Suprapubic skin (tissue), 3 donors: ENCODE measurements at regions not wholly inside any gene's neighbourhood (a gene's known extent, or its start where the extent isn't known, plus 50 kb on each side); places are given as distances from the start of the nearest gene placed in this dataset.

Experiments used
- POLR2A ChIP-seq, 2 donors: fragments of 450-650 bp; IDR thresholded peaks; one replicate each; pipeline ENCODE4 v1.6.1; 2017; ENCODE audit warnings: antibody characterized with exemption in 2 of 2, mild to moderate bottlenecking in 2 of 2, moderate library complexity in 2 of 2
- TF ChIP-seq, protein P1 (sequence below), 2 donors: fragments of 200-600 bp in 1 of 2; fragments of 450-650 bp in 1 of 2; sonication (generic) in 1 of 2; IDR thresholded peaks; one replicate each; pipeline ENCODE4 v1.5.1; 2016 to 2019; ENCODE audit warnings: antibody characterized with exemption in 2 of 2, mild to moderate bottlenecking in 1 of 2, moderate library complexity in 1 of 2

DNA sequence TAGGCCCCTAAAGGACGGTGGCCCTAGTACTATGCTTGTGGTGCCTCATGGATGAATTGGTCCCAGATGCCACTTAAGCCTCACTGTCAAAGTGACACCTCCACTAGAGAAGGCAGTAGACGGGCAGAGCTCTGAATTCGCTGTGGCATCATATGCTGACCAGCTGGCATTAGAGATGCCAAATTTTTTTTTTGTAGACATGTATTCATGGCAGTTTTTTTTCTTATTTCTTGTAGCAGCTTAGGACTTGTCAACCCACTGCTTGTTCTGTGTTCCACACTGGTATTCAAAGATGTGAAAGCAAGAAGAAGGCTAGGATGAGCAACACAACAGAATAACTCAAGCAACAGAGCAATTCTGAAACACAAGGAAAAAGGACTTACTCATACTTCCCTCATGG is 212.5 kb downstream of the DLEU7 start:
- no peak for TF ChIP-seq POLR2A (IDR thresholded peaks at IDR 0.05)
- TF ChIP-seq, protein P1, sequence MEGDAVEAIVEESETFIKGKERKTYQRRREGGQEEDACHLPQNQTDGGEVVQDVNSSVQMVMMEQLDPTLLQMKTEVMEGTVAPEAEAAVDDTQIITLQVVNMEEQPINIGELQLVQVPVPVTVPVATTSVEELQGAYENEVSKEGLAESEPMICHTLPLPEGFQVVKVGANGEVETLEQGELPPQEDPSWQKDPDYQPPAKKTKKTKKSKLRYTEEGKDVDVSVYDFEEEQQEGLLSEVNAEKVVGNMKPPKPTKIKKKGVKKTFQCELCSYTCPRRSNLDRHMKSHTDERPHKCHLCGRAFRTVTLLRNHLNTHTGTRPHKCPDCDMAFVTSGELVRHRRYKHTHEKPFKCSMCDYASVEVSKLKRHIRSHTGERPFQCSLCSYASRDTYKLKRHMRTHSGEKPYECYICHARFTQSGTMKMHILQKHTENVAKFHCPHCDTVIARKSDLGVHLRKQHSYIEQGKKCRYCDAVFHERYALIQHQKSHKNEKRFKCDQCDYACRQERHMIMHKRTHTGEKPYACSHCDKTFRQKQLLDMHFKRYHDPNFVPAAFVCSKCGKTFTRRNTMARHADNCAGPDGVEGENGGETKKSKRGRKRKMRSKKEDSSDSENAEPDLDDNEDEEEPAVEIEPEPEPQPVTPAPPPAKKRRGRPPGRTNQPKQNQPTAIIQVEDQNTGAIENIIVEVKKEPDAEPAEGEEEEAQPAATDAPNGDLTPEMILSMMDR (IDR thresholded peaks at IDR 0.05): no peak
